SK-N-SH treated with all-trans-retinoic acid at 6 μM for 48 hours (cell line): ENCODE measurements at regions not wholly inside any gene's neighbourhood (a gene's known extent, or its start where the extent isn't known, plus 50 kb on each side); places are given as distances from the start of the nearest gene placed in this dataset.

Experiments
- ARNTL ChIP-seq: fragments of 450-650 bp; formaldehyde crosslinking; IDR thresholded peaks from 2 replicates; pipeline ENCODE4 v1.5.0; 2020; ENCODE audit warnings: low read depth, mild to moderate bottlenecking, moderate library complexity, borderline replicate concordance
- CREB5 ChIP-seq: fragments of 250-450 bp; sonication (Bioruptor Pico); IDR thresholded peaks from 2 replicates; pipeline ENCODE4 v1.5.1; 2020; ENCODE audit warnings: low read depth, mild to moderate bottlenecking, moderate library complexity
- CSDC2 ChIP-seq: fragments of 250-450 bp; sonication (Bioruptor Pico); IDR thresholded peaks from 2 replicates; pipeline ENCODE4 v1.5.0; 2020; ENCODE audit warnings: mild to moderate bottlenecking, moderate library complexity
- GLIS3 ChIP-seq: fragments of 250-450 bp; sonication (Bioruptor Pico); IDR thresholded peaks from 2 replicates; pipeline ENCODE4 v1.5.0; 2020; ENCODE audit warnings: mild to moderate bottlenecking, moderate library complexity
- OSR1 ChIP-seq: fragments of 250-450 bp; sonication (Bioruptor Pico); IDR thresholded peaks from 2 replicates; pipeline ENCODE4 v1.8.0; 2022; ENCODE audit warnings: moderate library complexity, mild to moderate bottlenecking, inconsistent platforms
- PATZ1 ChIP-seq: fragments of 250-450 bp; sonication (Bioruptor Pico); IDR thresholded peaks from 2 replicates; pipeline ENCODE4 v1.8.0; 2020; ENCODE audit warnings: mild to moderate bottlenecking, moderate library complexity, borderline replicate concordance
- PPARA ChIP-seq: fragments of 250-450 bp; sonication (Bioruptor Pico); IDR thresholded peaks from 2 replicates; pipeline ENCODE4 v1.5.0; 2020; ENCODE audit warnings: mild to moderate bottlenecking, borderline replicate concordance
- RARB ChIP-seq: fragments of 250-450 bp; sonication (Bioruptor Pico); IDR thresholded peaks from 2 replicates; pipeline ENCODE4 v1.8.0; 2021; ENCODE audit warnings: mild to moderate bottlenecking, moderate library complexity
- TOX ChIP-seq: fragments of 250-450 bp; sonication (Bioruptor Pico); IDR thresholded peaks from 2 replicates; pipeline ENCODE4 v1.8.0; 2021; ENCODE audit warnings: mild to moderate bottlenecking, moderate library complexity, borderline replicate concordance
- TSHZ2 ChIP-seq: fragments of 250-450 bp; sonication (Bioruptor Pico); IDR thresholded peaks from 2 replicates; pipeline ENCODE4 v1.5.0; 2020; ENCODE audit warnings: mild to moderate bottlenecking, moderate library complexity
- ZFP30 ChIP-seq: fragments of 450-650 bp; formaldehyde crosslinking; IDR thresholded peaks from 2 replicates; pipeline ENCODE4 v1.5.0; 2022; ENCODE audit warnings: mild to moderate bottlenecking, moderate library complexity
- ZNF565 ChIP-seq: fragments of 450-650 bp; formaldehyde crosslinking; conservative IDR thresholded peaks from 2 replicates; pipeline ENCODE4 v1.5.0; 2020; ENCODE audit warnings: low read depth, mild to moderate bottlenecking, moderate library complexity
- ZNF70 ChIP-seq: fragments of 450-650 bp; formaldehyde crosslinking; IDR thresholded peaks from 2 replicates; pipeline ENCODE4 v1.5.0; 2020; ENCODE audit warnings: mild to moderate bottlenecking, moderate library complexity
- ZNF8 ChIP-seq: fragments of 450-650 bp; formaldehyde crosslinking; IDR thresholded peaks from 2 replicates; pipeline ENCODE4 v1.5.0; 2020; ENCODE audit warnings: mild to moderate bottlenecking, moderate library complexity

- TF ChIP-seq OSR1: no peak
- no peak for TF ChIP-seq PATZ1
- TF ChIP-seq RARB (CRISPR knock-in tag): no peak
- no peak for TF ChIP-seq ZNF8 (CRISPR knock-in tag)
- no peak for TF ChIP-seq ZNF70 (CRISPR knock-in tag)
- TF ChIP-seq CSDC2 (CRISPR knock-in tag): no peak
- no peak for TF ChIP-seq ZFP30 (CRISPR knock-in tag)
- no peak for TF ChIP-seq GLIS3 (CRISPR knock-in tag)
- no peak for TF ChIP-seq ARNTL
- TF ChIP-seq PPARA (CRISPR knock-in tag): no peak
- no peak for TF ChIP-seq TOX (CRISPR knock-in tag)
- no peak for TF ChIP-seq CREB5 (CRISPR knock-in tag)
- no peak for TF ChIP-seq ZNF565 (CRISPR knock-in tag)
- no peak for TF ChIP-seq TSHZ2 (CRISPR knock-in tag)
These were observed 267.1 kb upstream of the TNRC6C start for GRCh38 chr17:77691216-77692085.
